GM19351 (cell line): ENCODE measurements at regions not wholly inside any gene's neighbourhood (a gene's known extent, or its start where the extent isn't known, plus 50 kb on each side); places are given as distances from the start of the nearest gene placed in this dataset.

Experiments
- ATAC-seq: cut with Tn5 transposase; IDR thresholded peaks from one replicate; pipeline ENCODE4 v1.9.1; 2021; ENCODE audit warnings: mild to moderate bottlenecking, moderate library complexity; ENCODE audit not compliant: unreplicated experiment

GRCh38 chrX:140848800-140849199 lies 139.2 kb downstream of the LINC00632 start:
- ATAC-seq = no peak

GRCh38 chrX:140860718-140861117 lies 141.7 kb upstream of the SPANXB1 start:
- no peak for ATAC-seq

- ATAC-seq = no peak
Observed at GRCh38 chrX:140866446-140866845, 135.9 kb upstream of the SPANXB1 start.

GRCh38 chrX:140912606-140913005 lies 89.8 kb upstream of the SPANXB1 start:
- no peak for ATAC-seq

GRCh38 chrX:140913802-140914501 lies 88.4 kb upstream of the SPANXB1 start:
- ATAC-seq = no peak

GRCh38 chrX:140916872-140917271 lies 85.5 kb upstream of the SPANXB1 start:
- no peak for ATAC-seq

- ATAC-seq = peak; percentile 42
Observed at GRCh38 chrX:140917354-140918115, 84.9 kb upstream of the SPANXB1 start.

- peak; percentile 91 for ATAC-seq
Observed at GRCh38 chrX:140918398-140919038, 83.9 kb upstream of the SPANXB1 start.

- no peak for ATAC-seq
Observed at GRCh38 chrX:140920416-140920815, 82.0 kb upstream of the SPANXB1 start.

GRCh38 chrX:140923118-140923517 lies 79.3 kb upstream of the SPANXB1 start:
- ATAC-seq = no peak

- ATAC-seq = no peak
Observed at GRCh38 chrX:140928739-140929138, 73.7 kb upstream of the SPANXB1 start.

- ATAC-seq = no peak
Observed at GRCh38 chrX:140933016-140933415, 69.4 kb upstream of the SPANXB1 start.

- ATAC-seq = no peak
Observed at GRCh38 chrX:140933874-140934655, 68.3 kb upstream of the SPANXB1 start.

- no peak for ATAC-seq
Observed at GRCh38 chrX:140943513-140943912, 58.9 kb upstream of the SPANXB1 start.

GRCh38 chrX:140944710-140945109 lies 57.7 kb upstream of the SPANXB1 start:
- ATAC-seq = no peak

- ATAC-seq = no peak
Observed at GRCh38 chrX:140948827-140949226, 53.6 kb upstream of the SPANXB1 start.

- ATAC-seq = no peak
Observed at GRCh38 chrX:140949233-140949632, 53.2 kb upstream of the SPANXB1 start.
